ENCODE measurements at regions not wholly inside any gene's neighbourhood (a gene's known extent, or its start where the extent isn't known, plus 50 kb on each side); places are given as distances from the start of the nearest gene placed in this dataset.

DNA sequence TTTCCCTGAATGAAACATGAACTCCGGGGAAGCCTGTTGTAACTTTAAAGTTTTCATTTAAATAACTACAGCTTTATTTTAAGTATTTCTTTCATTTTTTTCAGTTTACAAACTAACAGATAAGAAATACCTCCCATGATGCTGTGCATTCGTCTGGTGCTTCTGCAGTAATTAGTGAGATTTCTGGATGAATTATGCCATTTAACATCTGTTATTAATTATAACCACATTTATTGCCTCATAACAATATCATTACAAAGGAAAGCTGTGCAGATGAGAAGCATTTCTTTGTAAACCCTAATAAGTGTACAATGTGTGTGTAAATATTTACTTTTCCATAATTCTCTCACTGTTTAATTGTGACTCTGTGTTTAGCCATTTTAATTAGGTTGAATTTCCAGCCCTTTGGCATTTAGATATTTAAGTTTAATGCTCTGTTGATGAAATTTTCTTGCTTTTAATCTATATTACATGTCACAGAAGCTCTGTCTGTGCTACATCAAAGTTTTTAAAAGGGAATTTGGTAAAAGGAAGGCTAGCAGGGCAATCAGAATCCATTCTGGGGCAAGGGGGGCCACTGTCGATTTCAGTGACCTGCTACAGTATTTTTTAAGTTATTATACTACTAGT lies 418.0 kb downstream of the SPATA31D1 start:
- WGBS (ENCODE audit: missing lambda C conversion rate), result 50% methylated on average over 3 of the region's 3 CpGs
- ATAC-seq, result no peak

DNA sequence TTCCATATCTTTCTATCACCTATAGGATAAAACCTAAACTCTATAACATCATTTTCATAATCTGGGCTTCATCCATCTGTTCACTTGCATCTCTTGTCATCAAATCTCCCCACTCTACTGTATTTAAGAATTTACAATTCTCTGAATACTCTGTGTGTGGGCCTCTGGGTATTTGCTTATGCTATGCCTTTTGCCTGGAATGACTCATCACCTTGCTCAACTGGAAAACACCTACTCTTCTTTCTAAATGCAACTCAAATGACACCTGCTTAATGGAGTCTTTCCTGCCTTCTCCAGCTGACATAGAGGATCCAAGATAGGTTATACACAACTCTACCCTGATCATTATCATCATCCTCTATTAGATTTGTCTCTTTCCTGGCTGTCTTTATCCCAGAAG lies 421.7 kb downstream of the SPATA31D1 start:
- Histone ChIP-seq H3K4me2 (no peak overlapping the region), H3K27ac (no peak overlapping the region), H3K4me1 (no peaks in the 10 kb centered on the region), H3K9me3 (no peaks in the 10 kb centered on the region), H3K4me3 (no peak overlapping the region)
- ChIA-PET POLR2A (no interaction called here), CTCF (interaction anchor here (0.6 kb wide), 1 partner anchor 1249 kb away, joined by 3 read pairs; no protein-coding TSS in a partner anchor)
- FAIRE-seq (no peak), DNase-seq (ENCODE audit: low read depth in 1 of 2, low spot score in 1 of 2) (peak in 1 of 2 experiments; percentile 3), ATAC-seq (no peak)
- TF ChIP-seq FOSL2 (IDR thresholded peaks at IDR 0.05) (no peak), FOSL2 (CRISPR knock-in tag; IDR thresholded peaks at IDR 0.05) (peak; percentile 60), KDM5A (IDR thresholded peaks at IDR 0.05) (no peak), ZSCAN20 (CRISPR knock-in tag; IDR thresholded peaks at IDR 0.05) (no peak)

More for the DNA sequence above, 418.0 kb downstream of the SPATA31D1 start:
- POLR2A ChIA-PET, result no interaction called here
- FAIRE-seq, result no peak
- Histone ChIP-seq H3K4me3 (no peak overlapping the region), H3K9me3 (no peaks in the 10 kb centered on the region), H3K4me2 (no peak overlapping the region), H3K4me1 (no peaks in the 10 kb centered on the region), H3K27ac (no peak overlapping the region)
- DNase-seq (ENCODE audit: low read depth in 1 of 2, low spot score in 1 of 2), result no peak
- CTCF ChIA-PET, result no interaction called here
- TF ChIP-seq GATA3 (IDR thresholded peaks at IDR 0.05; ENCODE audit: borderline replicate concordance) (no peak), JUNB (IDR thresholded peaks at IDR 0.05) (no peak), POLR2AphosphoS2 (conservative IDR thresholded peaks at IDR 0.05; ENCODE audit: low read length) (no peak), CHD4 (IDR thresholded peaks at IDR 0.05; ENCODE audit: borderline replicate concordance) (no peak)
- TF ChIP-seq, protein P1, sequence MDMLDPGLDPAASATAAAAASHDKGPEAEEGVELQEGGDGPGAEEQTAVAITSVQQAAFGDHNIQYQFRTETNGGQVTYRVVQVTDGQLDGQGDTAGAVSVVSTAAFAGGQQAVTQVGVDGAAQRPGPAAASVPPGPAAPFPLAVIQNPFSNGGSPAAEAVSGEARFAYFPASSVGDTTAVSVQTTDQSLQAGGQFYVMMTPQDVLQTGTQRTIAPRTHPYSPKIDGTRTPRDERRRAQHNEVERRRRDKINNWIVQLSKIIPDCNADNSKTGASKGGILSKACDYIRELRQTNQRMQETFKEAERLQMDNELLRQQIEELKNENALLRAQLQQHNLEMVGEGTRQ (IDR thresholded peaks at IDR 0.05), result no peak

DNA sequence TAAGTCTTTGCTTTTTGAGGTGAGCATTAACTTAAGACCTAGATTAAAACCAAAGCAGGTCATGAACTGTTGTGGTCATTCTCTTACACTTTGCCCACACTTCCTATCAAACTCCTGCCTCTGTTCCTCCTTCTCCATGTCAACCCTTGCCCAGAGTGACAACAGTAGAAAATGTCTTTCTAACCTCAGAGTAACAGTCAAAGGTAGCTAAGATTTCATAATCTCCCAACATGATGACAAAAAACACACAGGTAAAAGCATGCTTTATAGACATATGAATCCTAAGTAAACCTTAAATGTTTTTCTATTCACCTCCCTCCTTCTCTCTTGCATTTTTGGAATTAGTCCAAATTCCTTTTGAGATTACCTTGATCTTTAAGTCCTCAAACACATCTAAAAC lies 422.3 kb downstream of the SPATA31D1 start:
- no peak overlapping the region for H3K27ac ChIP-seq
- DNase-seq (ENCODE audit: low read depth in 1 of 2, low spot score in 1 of 2), result no peak
- no peaks in the 10 kb centered on the region for H3K9me3 ChIP-seq
- ATAC-seq, result no peak
- FAIRE-seq, result no peak
- H3K4me2 ChIP-seq, result no peak overlapping the region
- H3K4me3 ChIP-seq, result no peak overlapping the region
- POLR2A ChIA-PET, result no interaction called here
- CTCF ChIA-PET, result no interaction called here
- TF ChIP-seq, protein P2, sequence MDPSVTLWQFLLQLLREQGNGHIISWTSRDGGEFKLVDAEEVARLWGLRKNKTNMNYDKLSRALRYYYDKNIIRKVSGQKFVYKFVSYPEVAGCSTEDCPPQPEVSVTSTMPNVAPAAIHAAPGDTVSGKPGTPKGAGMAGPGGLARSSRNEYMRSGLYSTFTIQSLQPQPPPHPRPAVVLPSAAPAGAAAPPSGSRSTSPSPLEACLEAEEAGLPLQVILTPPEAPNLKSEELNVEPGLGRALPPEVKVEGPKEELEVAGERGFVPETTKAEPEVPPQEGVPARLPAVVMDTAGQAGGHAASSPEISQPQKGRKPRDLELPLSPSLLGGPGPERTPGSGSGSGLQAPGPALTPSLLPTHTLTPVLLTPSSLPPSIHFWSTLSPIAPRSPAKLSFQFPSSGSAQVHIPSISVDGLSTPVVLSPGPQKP (IDR thresholded peaks at IDR 0.05; ENCODE audit: low read depth, low read length), result no peak
- TF ChIP-seq RCOR1 (IDR thresholded peaks at IDR 0.05; ENCODE audit: low read depth, low read length), result no peak
- TF ChIP-seq HOXB5 (CRISPR knock-in tag; IDR thresholded peaks at IDR 0.05), result no peak
- no peak for TF ChIP-seq MAZ (IDR thresholded peaks at IDR 0.05; ENCODE audit: borderline replicate concordance, low read depth, low read length)
- no peak for TF ChIP-seq ZFP36 (IDR thresholded peaks at IDR 0.05; ENCODE audit: borderline replicate concordance, partially characterized antibody)
- no peak for TF ChIP-seq EHF (CRISPR knock-in tag; IDR thresholded peaks at IDR 0.05)
- TF ChIP-seq EP300 (IDR thresholded peaks at IDR 0.05), result no peak
- TF ChIP-seq BHLHE40 (IDR thresholded peaks at IDR 0.05; ENCODE audit: low read depth, low read length), result no peak
- no peak for TF ChIP-seq FOXS1 (CRISPR knock-in tag; IDR thresholded peaks at IDR 0.05)
- no peak for TF ChIP-seq ZC3H11A (IDR thresholded peaks at IDR 0.05)
- no peak for TF ChIP-seq CBX8 (IDR thresholded peaks at IDR 0.05)
- no peaks in the 10 kb centered on the region for H3K4me1 ChIP-seq

DNA sequence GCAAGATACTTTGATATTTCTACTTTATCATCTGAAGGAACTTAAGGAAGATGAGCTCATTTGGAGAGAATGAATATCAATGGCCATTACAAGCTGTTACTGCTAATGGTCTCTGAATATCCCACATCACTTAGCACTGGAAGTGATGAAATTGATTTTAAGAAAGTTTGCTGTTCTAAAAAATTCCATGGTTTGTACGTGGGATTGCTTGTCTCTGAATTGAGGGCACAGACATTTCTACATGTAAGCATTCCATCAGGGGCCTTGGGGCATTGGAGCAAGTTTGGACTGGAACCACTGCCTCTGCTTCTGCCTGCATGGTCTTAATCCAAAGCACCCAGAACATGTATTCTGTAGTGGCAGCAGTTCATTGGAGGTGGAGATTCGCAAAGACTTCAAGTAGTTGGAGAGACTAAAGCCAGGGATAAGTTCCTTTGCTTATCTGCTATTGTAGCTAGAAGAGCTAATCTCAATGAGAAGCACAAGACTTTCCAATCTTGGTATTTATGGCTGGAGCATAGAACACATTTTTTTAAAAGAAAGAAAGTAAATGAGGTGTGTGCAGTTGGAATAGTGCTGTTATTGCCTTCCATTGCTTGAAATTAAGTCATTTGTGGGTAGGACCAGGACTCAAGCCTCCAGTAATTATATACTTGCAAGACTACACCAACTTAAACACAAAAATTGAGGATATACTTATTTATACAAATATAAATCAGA lies 424.2 kb downstream of the SPATA31D1 start:
- Histone ChIP-seq H3K9me3 (no peaks in the 10 kb centered on the region), H3K4me3 (no peak overlapping the region), H3K4me2 (no peak overlapping the region), H3K27ac (no peak overlapping the region), H3K4me1 (no peaks in the 10 kb centered on the region)
- TF ChIP-seq, protein P3, sequence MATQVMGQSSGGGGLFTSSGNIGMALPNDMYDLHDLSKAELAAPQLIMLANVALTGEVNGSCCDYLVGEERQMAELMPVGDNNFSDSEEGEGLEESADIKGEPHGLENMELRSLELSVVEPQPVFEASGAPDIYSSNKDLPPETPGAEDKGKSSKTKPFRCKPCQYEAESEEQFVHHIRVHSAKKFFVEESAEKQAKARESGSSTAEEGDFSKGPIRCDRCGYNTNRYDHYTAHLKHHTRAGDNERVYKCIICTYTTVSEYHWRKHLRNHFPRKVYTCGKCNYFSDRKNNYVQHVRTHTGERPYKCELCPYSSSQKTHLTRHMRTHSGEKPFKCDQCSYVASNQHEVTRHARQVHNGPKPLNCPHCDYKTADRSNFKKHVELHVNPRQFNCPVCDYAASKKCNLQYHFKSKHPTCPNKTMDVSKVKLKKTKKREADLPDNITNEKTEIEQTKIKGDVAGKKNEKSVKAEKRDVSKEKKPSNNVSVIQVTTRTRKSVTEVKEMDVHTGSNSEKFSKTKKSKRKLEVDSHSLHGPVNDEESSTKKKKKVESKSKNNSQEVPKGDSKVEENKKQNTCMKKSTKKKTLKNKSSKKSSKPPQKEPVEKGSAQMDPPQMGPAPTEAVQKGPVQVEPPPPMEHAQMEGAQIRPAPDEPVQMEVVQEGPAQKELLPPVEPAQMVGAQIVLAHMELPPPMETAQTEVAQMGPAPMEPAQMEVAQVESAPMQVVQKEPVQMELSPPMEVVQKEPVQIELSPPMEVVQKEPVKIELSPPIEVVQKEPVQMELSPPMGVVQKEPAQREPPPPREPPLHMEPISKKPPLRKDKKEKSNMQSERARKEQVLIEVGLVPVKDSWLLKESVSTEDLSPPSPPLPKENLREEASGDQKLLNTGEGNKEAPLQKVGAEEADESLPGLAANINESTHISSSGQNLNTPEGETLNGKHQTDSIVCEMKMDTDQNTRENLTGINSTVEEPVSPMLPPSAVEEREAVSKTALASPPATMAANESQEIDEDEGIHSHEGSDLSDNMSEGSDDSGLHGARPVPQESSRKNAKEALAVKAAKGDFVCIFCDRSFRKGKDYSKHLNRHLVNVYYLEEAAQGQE (IDR thresholded peaks at IDR 0.05), result no peak
- TF ChIP-seq NFE2L2 (conservative IDR thresholded peaks at IDR 0.05; ENCODE audit: low read length), result no peak
- TF ChIP-seq NPAS2 (CRISPR knock-in tag; IDR thresholded peaks at IDR 0.05; ENCODE audit: borderline replicate concordance), result no peak
- no peak for TF ChIP-seq SMC3 (IDR thresholded peaks at IDR 0.05)
- TF ChIP-seq CBX2 (IDR thresholded peaks at IDR 0.05; ENCODE audit: borderline replicate concordance, low read depth), result no peak
- no peak for TF ChIP-seq ZFP36 (IDR thresholded peaks at IDR 0.05; ENCODE audit: borderline replicate concordance, partially characterized antibody)
- CTCF ChIA-PET, result no interaction called here
- ATAC-seq (no peak), FAIRE-seq (no peak), DNase-seq (ENCODE audit: low read depth in 1 of 2, low spot score in 1 of 2) (no peak)
- 38% methylated on average over 2 of the region's 2 CpGs for WGBS (ENCODE audit: missing lambda C conversion rate)
- POLR2A ChIA-PET, result no interaction called here

Data from A549 (cell line).